GM21529 (cell line): ENCODE measurements at regions not wholly inside any gene's neighbourhood (a gene's known extent, or its start where the extent isn't known, plus 50 kb on each side); places are given as distances from the start of the nearest gene placed in this dataset.

Source experiments
- ATAC-seq: cut with Tn5 transposase; IDR thresholded peaks from one replicate; pipeline ENCODE4 v1.9.1; 2021; ENCODE audit not compliant: unreplicated experiment

GRCh38 chr14:104505085-104506074 lies 74.2 kb upstream of the C14orf180 start:
- ATAC-seq: no peak

GRCh38 chr14:104506461-104507253 lies 72.9 kb upstream of the C14orf180 start:
- no peak for ATAC-seq

GRCh38 chr14:104507443-104507842 lies 72.1 kb upstream of the C14orf180 start:
- ATAC-seq: no peak

GRCh38 chr14:104509673-104510072 lies 69.9 kb upstream of the C14orf180 start:
- no peak for ATAC-seq

GRCh38 chr14:104510216-104510615 lies 69.3 kb upstream of the C14orf180 start:
- ATAC-seq: no peak

- ATAC-seq: no peak
Measured at GRCh38 chr14:104510794-104511611, 68.6 kb upstream of the C14orf180 start.

GRCh38 chr14:104512061-104512460 lies 67.5 kb upstream of the C14orf180 start:
- ATAC-seq: no peak

GRCh38 chr14:104512771-104513640 lies 66.6 kb upstream of the C14orf180 start:
- no peak for ATAC-seq

GRCh38 chr14:104513641-104514046 lies 65.9 kb upstream of the C14orf180 start:
- ATAC-seq: no peak

GRCh38 chr14:104514156-104514848 lies 65.3 kb upstream of the C14orf180 start:
- ATAC-seq: no peak

GRCh38 chr14:104515059-104515810 lies 64.3 kb upstream of the C14orf180 start:
- ATAC-seq: no peak

GRCh38 chr14:104515811-104516780 lies 63.5 kb upstream of the C14orf180 start:
- ATAC-seq: no peak

- no peak for ATAC-seq
Measured at GRCh38 chr14:104516906-104517305, 62.7 kb upstream of the C14orf180 start.

GRCh38 chr14:104517426-104517825 lies 62.1 kb upstream of the C14orf180 start:
- no peak for ATAC-seq

- ATAC-seq: no peak
Measured at GRCh38 chr14:104517867-104518266, 61.7 kb upstream of the C14orf180 start.

- ATAC-seq: no peak
Measured at GRCh38 chr14:104518659-104519350, 60.8 kb upstream of the C14orf180 start.

- ATAC-seq: no peak
Measured at GRCh38 chr14:104519721-104520120, 59.8 kb upstream of the C14orf180 start.
